Fibroblast of peridontal ligament (primary cell): ENCODE measurements at regions not wholly inside any gene's neighbourhood (a gene's known extent, or its start where the extent isn't known, plus 50 kb on each side); places are given as distances from the start of the nearest gene placed in this dataset.
A peak's percentile ranks its signal among the peaks of the same experiment; 100 is the strongest.

Experiments
- DNase-seq: peaks from one replicate; pipeline ENCODE4 v3.0.0-alpha.2; 2010; ENCODE audit errors: extremely low read depth

DNA sequence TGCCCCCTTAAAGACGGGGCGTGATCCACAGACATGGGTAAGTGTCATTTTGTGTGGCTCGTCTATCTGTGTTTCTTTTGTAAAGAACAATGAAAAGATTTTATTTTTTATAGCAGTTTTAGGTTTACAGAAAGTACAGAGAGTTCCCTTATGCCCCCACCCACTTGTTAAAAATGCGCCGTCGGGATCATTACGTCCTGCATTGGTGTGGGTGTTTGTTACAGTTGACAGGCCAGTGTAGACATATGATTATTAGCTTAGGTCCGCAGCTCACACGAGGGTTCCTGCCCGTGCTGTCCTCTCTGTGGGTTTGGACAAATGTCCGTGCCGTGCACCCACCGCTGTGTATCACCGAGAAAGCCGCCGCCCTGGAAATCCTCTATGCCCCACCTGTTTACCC lies 50.5 kb downstream of the RGS12 start:
- no peak for DNase-seq

DNA sequence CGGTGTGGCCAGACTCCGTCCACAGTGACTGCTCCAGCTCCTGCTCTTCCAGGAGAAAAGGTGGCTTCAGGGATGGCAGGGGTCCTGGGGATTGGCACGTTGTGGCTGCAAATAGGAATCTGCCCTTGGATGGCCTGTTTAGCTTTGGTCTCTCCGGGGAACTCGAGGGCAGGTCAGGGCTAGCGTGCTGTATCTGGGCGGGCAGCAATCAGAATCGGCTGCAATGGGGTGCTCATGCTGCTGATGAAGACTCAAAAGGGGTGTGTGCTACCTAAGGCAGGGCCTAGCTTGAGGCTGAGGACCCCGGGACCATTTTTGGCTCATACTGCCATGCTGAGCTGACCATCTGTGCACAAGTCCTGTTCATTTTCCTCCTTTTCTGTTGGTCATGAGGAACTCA lies 51.3 kb downstream of the RGS12 start:
- no peak for DNase-seq

DNA sequence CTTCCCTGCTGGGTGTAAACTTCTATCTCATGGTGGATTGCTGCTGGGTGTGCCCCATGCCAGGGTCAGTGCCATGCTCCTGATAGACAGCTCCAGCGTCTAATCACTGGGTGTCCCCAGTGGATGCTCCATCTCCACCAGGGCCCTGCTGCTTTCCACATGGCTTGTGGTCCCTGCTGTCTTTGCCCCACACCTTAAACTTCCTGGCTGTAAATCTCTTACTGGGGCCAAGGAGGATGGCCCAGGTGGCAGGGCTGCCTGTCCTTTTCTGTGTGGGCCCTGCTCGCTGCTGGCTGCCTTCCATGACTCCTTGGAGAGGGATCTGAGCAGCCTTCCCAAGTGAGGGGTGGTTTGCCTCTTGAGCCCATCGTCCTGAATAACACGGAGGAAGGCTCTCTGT lies 51.8 kb downstream of the RGS12 start:
- DNase-seq, result no peak

DNA sequence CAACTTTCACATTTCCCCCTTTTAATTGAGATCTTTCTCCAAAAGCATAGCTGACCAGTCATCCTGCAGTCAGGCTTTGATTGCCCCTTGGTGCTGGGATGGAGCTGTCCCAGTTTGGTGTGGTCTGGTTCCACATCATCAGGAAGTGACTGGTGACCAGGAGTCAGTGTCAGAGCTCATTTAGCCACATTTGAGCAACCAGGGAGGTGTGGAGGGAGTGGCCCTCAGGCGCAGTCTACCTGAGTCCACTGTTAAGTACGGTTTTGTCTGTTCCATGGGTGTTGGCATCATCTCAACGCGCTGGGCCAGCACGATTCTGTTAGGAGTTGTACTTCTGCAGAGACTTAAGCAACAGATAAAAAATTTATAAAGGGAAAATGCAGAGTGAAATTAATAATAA lies 52.6 kb downstream of the RGS12 start:
- DNase-seq, result no peak

DNA sequence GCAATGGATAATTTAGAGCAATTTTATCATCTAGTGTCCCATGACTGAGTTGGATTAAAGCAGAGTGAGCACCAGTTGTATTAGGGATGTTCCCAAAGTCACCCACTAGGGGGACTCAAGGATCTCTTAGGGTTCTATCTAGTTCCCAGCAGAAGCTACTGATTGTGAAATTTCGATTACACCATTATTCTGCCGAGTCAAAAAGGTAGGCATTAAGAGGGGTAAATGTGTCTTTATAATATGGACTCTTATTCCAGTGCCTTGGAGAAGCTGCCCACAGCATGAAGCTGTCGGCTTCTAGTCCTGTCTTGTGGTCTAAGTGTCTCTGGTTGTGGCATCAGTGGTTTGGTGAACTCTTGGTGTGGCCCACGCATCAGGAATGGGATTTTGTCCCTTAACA lies 53.3 kb downstream of the RGS12 start:
- peak; percentile 89 for DNase-seq

DNA sequence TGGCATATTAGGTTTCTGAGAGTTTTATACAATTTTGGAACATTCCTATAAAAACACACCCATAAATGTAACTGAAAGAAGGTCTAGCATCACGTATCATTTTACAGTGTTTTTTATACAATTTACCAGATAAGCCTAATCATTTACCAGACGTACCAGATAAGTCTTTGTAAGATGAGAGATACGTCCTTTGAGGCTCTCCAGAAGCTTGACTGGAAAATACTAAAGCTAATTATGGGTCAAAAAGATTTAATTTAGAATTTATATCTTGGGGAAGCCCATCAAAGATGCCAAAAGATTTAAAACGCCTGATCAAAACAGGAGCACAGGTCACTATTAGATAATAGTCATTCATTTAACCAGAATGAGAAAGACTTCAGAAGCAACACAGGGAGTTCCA lies 55.0 kb downstream of the RGS12 start:
- no peak for DNase-seq

DNA sequence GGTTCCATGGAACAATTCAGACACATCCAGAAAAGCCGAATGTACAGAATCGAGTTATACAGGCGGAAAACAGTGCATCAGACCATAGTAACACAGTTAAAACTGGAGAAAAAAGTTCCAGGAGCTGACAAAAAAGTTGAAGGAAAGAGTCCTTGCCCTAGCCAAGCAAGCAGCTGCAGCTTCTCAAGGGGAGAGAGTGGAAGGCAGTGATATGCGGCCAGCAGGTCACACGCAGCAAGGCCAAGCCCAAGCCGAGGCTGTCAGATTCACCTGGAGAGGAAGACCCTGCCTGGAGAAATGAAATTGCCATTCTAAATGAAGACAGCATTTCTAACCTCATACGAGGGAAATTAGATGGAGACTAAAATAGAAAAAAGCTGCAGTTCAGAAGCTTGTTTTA lies 55.8 kb downstream of the RGS12 start:
- DNase-seq, result no peak

DNA sequence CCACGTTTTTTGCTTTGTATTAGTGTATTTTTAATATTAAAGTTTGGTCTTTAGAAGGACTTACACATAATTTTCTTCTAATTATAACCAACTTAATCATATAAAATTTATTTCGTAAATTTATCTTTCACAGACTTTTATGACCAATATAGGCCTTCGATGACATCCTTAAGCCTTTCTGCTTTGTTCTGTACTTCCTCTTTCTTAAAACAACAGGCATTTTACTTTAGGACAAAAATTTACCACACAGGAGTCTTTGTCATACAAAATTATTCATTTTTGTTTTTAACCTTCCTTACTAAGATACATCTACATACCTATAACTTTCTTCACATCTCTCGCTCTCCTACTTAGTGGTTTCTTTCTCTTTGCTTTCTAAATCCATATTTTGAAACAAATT lies 56.3 kb downstream of the RGS12 start:
- DNase-seq, result no peak

DNA sequence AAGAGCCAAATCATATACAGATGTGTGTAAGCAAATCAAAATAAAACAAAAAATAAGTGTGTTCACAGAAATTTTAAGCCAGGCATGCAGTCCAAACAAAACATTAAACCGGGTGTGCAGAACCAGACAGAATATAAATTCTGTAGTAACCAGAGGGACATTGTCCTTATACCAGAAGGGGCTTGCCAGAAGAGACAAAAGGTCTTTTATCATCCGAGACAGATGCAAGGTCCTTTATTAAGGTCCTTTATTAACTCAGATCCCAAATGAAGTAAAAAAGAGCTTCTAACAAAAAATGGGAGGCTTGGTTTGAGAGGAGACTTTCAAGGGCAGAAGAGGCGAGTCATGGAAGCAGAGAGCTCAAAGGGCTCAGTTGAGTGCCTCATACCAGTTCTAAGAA lies 59.2 kb downstream of the RGS12 start:
- no peak for DNase-seq

DNA sequence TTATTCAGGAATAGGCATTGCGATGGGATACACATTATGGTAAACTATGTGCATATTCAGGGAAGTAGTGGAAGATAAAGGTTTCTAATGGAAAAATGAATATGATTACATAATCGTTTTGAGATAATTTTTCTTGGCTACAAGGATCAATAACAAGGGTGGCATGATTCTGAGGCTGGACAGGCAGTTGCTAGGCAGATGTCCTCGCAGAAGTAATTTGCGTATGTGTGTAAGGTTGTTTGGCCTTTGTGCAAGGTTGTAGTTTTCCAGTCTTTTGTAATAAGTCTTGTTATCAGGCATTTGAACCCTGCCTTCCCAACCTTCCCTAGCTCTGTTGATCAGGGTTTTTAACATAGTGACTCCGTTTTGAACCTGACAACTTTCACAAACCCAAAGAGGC lies 59.7 kb downstream of the RGS12 start:
- no peak for DNase-seq

DNA sequence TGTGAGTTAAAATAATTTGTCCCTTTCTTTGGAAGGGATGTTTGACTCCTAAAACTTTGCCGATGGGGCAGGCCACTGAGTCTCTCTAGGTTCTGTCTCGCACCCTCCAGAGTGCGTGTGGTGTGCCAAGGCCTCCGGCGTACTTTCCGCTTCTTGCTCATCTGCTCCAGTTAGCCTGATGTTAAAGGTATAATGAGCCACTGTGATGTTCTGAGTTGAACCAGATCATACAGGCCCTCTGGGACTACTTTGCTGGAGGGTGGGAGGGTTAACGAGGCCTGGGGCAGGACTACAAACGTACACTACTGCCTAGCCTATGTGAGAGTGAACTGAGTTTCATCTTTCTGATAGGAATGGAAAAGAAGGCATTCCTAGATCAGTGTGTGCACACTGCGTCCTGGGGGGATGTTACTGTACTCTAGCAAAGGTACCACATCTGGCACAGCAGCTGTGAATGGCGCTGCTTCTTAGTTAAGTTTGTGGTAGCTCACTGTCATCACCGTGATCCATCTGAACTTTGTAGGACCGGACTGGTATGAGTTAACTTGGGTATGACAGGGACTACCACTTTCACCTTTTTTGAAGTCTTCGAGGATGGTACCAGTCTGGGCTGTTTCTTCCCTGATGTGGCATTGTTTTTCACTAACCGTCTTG lies 60.2 kb downstream of the RGS12 start:
- no peak for DNase-seq

DNA sequence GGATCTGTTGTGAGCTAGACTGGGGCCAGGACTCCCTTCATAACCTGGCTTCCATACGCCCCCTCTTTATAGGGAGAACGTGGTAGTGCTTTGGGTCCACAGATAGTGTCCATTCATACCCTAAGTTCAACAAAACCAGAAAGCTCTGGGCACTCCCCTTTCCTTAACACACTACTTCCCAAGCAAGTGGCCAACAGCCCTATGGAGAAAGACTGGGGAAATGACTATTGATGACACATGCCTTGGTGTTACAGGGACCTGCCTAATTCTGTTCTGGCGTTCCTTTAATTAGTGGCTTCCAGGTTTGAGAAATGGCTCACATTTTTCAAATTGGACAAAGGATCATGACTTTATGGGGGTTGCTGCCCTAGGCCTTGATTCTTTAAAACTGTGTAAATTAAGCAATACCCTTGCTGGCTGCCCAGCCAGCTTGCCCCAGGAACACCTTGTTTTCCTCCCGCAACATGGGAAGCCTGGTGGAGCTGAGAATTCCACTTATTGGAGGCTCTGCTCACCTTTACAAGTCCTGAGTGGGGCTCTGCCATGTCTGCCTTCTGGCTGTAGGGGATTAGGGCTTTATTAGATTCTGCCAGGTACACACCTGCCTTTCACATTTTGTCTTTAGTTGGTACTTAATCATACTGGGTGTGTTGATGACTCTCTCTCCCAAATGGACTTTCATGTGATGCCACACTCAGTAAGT lies 61.1 kb downstream of the RGS12 start:
- no peak for DNase-seq

DNA sequence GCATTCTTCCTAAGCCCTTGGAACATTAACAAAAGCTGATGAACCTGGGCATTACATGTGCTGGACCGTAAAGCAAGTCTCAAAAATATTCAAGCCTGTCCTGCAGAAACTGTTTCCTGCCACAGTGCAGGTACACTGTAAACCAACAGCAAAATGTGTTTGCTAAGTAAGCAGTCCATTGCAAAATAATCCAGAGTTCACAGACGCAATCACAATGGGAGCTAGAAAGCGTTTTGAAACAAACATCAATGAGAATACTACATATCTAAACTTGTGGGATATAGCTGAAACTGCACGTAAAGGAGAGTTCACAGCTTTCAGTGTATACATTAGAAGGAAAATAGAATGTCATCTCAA lies 61.6 kb downstream of the RGS12 start:
- no peak for DNase-seq

DNA sequence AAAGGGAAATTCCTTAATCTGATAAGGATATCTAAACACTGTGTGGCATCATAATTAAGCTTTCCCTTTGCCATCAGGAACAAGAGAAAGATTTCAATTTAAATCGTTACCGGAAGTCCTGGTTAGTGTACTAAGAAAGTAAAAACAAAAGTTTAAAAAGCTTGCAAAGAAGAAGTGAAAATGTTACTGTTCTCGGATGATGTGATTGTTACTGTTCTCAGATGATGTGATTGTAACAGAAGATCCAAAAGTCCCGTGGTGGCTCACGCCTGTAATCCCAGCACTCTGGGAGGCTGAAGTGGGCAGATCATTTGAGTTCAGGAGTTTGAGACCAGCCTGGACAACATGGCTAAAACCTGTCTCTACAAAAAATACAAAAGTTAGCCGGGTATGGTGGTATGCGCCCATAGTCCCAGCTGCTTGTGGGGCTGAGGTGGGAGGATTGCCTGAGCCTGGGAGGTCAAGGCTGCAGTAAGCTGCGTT lies 62.5 kb downstream of the RGS12 start:
- no peak for DNase-seq

DNA sequence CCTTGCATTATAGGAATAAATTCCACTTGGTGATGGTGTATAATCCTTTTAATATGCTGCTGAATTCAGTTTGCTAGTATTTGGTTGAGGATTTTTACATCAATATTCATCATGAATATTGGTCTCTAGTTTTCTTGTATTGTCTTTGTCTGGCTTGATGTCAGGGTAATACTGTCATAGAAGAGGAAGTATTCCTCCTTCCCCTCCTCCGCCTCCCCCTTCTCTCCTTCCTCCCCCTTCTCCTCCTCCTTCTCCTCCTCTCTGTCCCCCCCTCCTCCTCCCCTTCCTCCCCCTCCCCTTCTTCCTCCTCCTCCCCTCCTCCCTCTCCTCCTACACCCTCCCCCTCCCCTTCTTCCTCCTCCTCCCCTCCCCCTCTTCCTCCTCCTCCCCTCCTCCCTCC lies 65.8 kb downstream of the RGS12 start:
- no peak for DNase-seq

DNA sequence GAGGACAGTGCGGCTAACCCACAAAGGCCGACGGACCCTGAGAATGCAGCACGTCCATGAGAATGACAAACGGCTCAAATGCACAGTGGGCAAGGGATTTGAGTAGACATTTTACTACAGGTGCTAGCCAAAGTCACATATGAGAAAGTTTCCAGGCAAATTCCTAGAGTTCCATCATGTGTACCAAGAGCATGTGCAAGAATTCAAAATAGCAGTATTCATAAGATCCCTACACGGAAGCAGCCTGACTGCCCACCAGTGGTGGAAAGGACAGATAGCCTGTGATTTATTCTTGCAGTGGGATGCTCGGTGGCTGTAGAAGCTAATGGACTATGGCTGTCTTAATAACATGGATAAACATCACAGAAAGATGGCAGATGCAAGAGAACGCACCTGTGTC lies 68.0 kb downstream of the RGS12 start:
- no peak for DNase-seq

DNA sequence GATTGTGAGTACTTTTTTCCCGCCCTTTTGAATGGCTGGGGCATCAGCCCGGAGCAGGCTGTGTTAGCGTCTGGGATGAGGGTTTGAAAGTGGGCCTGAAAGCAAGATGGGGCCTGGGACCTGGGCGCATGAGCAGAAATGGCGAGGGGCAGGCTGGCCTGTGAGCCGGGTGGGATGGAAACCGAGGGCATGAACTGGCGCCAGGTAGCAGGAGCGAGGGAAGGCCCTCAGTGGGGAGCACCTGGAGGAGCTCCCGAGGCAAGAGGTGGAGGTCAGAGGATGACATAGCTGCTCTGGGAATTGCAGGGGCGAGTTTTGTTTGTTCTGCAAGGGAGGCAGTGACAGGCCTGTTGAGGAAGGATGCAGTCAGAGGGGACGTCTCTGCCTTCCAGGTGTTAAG lies 68.6 kb downstream of the RGS12 start:
- no peak for DNase-seq

DNA sequence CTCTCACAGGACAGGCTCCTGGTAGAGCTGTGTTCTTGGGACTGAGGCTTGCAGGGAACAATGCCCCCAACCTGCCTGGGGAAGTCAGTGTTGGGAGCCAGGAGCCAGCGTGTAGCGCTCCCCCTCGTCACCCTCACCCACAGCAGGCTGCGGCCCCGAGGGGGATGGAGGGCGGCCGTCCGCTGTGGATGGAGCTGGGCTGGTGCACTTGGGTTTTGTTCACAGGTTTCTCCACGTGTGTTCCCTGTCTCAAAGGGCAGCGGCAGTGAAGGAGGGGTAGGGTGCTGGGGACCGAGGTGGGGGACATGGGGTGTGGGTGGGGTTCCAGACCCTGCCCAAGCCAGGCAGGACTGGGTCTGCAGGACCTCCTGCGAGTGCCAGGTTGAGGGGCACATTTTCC lies 69.1 kb downstream of the RGS12 start:
- no peak for DNase-seq

DNA sequence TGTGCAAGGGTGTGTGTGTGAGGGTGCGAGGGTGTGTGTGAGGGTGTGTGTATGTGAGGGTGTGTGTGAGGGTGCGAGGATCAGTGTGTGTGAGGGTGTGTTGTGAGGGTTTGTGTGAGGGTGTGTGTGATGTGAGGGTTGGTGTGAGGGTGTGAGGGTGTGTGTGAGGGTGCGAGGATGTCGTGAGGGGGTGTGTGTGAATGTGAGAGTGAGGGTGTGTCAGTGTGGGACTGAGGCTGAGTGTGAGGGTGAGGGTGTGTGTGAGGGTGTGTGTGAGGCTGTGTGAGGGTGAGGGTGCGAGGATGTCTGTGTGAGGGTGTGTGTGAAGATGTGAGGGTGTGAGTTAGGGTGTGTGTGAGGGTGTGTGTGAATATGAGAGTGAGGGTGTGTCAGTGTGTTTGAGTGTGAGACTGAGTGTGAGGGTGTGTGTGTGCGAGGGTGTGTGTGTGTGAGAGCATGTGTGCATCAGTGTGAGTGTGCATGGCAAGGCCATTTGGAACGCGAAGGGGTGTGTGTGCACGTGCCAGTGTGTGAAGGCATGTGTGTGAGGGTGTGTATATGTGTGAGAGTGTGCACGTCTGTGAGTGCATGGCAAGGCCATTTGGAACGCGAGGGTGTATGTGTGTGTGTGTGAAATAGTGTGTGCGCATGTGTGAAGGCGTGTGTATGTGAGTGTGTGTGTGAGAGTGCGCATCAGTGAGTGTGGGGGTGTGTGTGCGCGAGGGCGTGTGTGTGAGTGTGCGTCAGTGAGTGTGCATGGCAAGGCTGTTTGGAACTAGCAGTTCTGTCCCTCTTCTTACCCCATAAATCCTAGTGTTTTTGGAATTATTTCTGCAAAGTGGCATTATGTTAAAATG lies 69.8 kb downstream of the RGS12 start:
- DNase-seq, result no peak

DNA sequence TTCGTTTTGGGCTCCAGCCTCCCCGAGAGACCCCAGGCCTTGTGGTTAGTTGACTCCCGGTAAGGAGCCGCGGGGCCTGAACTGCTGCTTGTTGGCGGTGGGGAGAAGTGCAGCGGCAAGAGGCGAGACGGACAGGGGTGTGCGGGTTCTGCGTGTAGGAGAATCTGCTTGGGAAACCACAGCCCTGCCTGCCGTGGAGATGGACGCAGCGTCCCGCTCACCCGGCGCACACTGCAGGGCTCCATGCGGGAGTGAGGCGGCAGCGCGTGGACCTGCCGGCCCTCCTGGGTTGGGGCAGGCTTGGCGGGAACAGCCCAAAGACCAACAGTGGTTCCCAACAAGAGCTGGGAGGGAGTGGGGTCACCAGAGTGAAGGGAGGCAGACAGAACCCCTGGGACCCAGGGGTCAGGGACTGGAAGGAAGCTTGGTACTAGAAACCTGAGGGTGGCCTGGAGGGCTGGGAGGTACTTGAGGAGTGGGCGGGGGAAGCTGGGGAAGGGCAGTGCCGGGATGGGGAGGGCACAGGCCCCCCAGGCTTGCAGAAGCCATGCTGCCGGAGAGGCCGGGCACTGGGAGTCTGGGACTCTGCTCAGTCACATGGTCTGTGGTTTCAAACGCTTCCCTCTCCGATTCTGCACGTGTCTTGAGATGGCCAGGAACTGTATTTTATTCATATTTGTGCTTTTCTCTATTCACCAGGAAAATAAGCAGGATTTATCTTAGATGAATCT lies 70.8 kb downstream of the RGS12 start:
- no peak for DNase-seq

DNA sequence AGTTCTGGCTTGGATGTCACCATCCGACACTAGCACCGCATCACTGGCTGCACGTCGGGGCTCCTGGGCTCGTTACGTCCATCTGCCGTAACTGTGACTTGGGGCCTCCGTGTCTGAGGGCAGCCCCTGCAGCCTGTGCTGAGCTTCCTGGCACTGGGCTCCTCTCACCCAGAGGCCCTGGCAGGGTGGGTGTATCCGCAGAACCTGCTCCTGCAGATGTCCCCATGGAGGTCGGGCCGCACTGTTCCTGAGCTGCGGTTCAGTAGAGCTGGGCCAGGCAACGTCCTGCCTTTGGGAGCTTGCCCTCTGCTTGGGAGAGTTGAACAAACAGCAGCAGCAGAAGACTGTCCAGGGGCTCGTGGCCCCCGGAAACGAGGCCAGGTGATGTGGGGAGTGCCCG lies 71.4 kb downstream of the RGS12 start:
- no peak for DNase-seq

DNA sequence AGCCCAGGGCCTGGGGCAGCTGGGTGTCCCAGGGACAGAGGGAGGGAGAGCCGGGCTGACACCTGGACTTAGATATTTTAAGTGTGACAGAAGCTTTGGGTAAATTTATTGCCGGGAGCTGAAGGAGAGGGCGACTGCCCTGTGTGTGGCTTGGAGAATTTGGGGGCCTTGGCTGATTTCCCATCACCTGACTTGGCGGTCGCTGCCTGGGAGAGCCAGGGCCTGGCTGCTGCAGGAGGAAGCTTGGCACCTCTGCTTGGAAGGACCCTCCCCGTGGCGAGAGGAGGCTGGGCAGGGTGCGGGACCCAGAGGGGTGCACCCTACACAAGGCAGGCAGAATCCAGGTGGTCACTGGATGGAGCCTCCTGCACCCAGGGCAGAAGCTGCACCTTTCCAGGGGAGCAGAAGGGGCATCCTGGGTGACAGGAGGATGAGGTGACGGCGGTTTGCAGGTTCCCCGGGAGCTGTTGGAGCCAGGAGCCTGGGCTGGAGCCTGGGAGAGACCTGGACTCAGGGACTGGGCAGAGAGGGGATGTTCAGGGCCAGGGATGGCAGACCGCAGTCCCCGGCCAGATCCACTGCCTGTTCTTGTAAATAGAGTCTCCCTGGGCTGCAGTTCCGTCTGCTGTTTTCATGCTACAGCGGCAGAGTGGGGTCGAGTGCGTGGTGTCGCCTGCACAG lies 72.0 kb downstream of the RGS12 start:
- DNase-seq, result no peak
